Pancreas (tissue), 10 donors: ENCODE measurements at regions not wholly inside any gene's neighbourhood (a gene's known extent, or its start where the extent isn't known, plus 50 kb on each side); places are given as distances from the start of the nearest gene placed in this dataset.

ENCODE experiments used
- ATAC-seq, 4 donors: fragments of 200-7000 bp; cut with Tn5 transposase; one replicate each; pipeline versions ENCODE4 v1.8.0 to v1.9.1; 2020; ENCODE audit warnings: mild to moderate bottlenecking in 4 of 4, moderate library complexity in 4 of 4
- DNase-seq, 6 donors: peaks; one replicate each; pipeline ENCODE4 v3.0.0-alpha.2; 2020
- FAIRE-seq: peaks from 2 replicates; lab custom pipeline; 2012; peaks lifted over from hg19 to GRCh38; lab: Jason Lieb, UNC
- H3K27ac ChIP-seq, 4 donors: fragments of 200-600 bp; sonication (generic); 1 replicate in 3 of 4; 2 replicates in 1 of 4; pipeline versions ENCODE4 v1.5.0 to v1.8.0; 2020
- H3K27me3 ChIP-seq, 4 donors: fragments of 200-600 bp; one replicate each; pipeline ENCODE4 v1.8.0; 2021
- H3K36me3 ChIP-seq, 3 donors: fragments of 200-600 bp; sonication (generic) in 1 of 3; one replicate each; pipeline versions ENCODE4 v1.5.0 to v1.8.0; 2020 to 2021
- H3K4me1 ChIP-seq, 3 donors: fragments of 200-600 bp; one replicate each; pipeline ENCODE4 v1.8.0; 2021
- H3K4me3 ChIP-seq, 4 donors: fragments of 200-600 bp; sonication (generic) in 2 of 4; one replicate each; pipeline versions ENCODE4 v1.5.0 to v1.8.0; 2020 to 2021
- H3K9me3 ChIP-seq, 4 donors: fragments of 200-600 bp; one replicate each; pipeline ENCODE4 v1.8.0; 2021
- WGBS, 2 donors: extraction: QIAGEN DNeasy Blood & Tissue Kit; methylation state at CpG; one replicate each; pipeline ENCODE4 v1.1.7; 2013; 5-methylcytosine and 5-hydroxymethylcytosine counted together
- intact Hi-C, 3 donors: fragments of 100-400 bp; cut with DNase I; formaldehyde crosslinking; loops; one replicate each; pipeline versions ENCODE4 v1.11.1 to v1.14.2; 2022
- TF ChIP-seq, protein P1 (sequence below), 4 donors: fragments of 200-600 bp; sonication (generic) in 3 of 4; IDR thresholded peaks; one replicate each; pipeline versions ENCODE4 v1.5.0 to v1.8.0; 2021; ENCODE audit warnings: antibody characterized with exemption in 4 of 4
- donor health status: healthy with polysubstance abuse.
- donor health status: DM: no; HTN: no; CAD: no; lungs with moderate emphysema.
- donor health status: DM: no; HTN: no; CAD: no.
- donor health status: control.
- donor health status: control.
- donor health status: Bipolar disorder and iron deficiency.
- donor health status: DM: yes; HTN: yes; CAD: no.
- donor health status: DM: no; HTN: no; CAD: no.
- donor health status: DM: no; HTN: no; CAD: no.
- donor health status: DM: yes; HTN: yes; CAD: no.

DNA sequence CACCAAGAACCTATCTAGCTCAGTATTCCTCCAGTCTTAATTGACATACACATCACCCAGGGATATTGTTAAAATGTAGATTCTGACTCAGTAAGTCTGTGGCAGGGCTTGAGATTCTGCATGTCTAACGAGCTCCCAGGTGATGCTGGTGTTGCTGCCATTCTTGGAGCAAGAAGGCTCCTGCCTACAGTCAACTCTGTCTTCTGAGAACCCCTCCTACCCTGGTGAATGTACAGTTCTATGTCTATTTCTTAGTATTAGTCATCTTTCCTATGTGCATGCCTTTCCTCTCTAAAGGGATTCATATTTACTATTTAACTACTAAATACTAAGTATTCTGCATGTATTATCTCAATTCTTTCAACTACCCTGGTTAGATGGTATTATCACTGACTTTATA is 268.7 kb downstream of the EDEM1 start:
- intact Hi-C loops: no loop called here
- Histone ChIP-seq H3K27ac (no peak overlapping the region), H3K36me3 (no peaks in the 10 kb centered on the region), H3K4me1 (no peaks in the 10 kb centered on the region), H3K9me3 (no peaks in the 10 kb centered on the region), H3K27me3 (no peaks in the 10 kb centered on the region), H3K4me3 (no peak overlapping the region)
- WGBS, 2 donors: 54 to 56% methylated on average over 1 of the region's 1 CpG
- no peak for DNase-seq
- no peak for ATAC-seq
- TF ChIP-seq, protein P1, sequence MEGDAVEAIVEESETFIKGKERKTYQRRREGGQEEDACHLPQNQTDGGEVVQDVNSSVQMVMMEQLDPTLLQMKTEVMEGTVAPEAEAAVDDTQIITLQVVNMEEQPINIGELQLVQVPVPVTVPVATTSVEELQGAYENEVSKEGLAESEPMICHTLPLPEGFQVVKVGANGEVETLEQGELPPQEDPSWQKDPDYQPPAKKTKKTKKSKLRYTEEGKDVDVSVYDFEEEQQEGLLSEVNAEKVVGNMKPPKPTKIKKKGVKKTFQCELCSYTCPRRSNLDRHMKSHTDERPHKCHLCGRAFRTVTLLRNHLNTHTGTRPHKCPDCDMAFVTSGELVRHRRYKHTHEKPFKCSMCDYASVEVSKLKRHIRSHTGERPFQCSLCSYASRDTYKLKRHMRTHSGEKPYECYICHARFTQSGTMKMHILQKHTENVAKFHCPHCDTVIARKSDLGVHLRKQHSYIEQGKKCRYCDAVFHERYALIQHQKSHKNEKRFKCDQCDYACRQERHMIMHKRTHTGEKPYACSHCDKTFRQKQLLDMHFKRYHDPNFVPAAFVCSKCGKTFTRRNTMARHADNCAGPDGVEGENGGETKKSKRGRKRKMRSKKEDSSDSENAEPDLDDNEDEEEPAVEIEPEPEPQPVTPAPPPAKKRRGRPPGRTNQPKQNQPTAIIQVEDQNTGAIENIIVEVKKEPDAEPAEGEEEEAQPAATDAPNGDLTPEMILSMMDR (IDR thresholded peaks at IDR 0.05): no peak
- FAIRE-seq: no peak

DNA sequence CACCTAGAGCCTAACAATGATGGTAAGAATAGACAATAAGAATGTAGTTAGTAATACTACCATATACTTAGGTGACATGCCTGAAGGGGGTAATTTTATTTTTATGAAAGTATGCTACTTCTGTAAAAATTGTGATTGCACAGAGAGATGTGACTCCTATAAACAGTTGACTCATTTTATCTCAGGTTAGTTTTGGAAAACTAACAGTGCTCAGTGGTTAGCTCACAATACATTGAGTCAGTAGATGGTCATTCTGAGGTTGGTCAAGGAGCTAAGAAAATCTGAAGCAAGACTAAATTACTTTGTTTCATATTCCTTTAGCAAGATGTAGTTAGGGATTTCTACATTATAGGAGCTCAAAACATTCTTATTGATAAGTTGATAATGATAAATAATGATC is 271.0 kb downstream of the EDEM1 start:
- Histone ChIP-seq H3K36me3 (no peaks in the 10 kb centered on the region), H3K27ac (no peak overlapping the region), H3K9me3 (no peaks in the 10 kb centered on the region), H3K27me3 (no peaks in the 10 kb centered on the region), H3K4me1 (no peaks in the 10 kb centered on the region), H3K4me3 (no peak overlapping the region)
- ATAC-seq (no peak), DNase-seq (no peak), FAIRE-seq (no peak)
- intact Hi-C loops: no loop called here
- TF ChIP-seq, protein P1 (IDR thresholded peaks at IDR 0.05): no peak

GRCh38 chr3:5462086-5462485 is 274.6 kb downstream of the EDEM1 start:
- TF ChIP-seq, protein P1 (IDR thresholded peaks at IDR 0.05): no peak
- no peak for FAIRE-seq

GRCh38 chr3:5463991-5464390 is 276.5 kb downstream of the EDEM1 start:
- intact Hi-C loops: no loop called here
- peak in 2 of 4 donors; percentile 40 to 49 for ATAC-seq
- Histone ChIP-seq H3K27ac (no peak overlapping the region), H3K4me3 (no peak overlapping the region), H3K36me3 (no peaks in the 10 kb centered on the region), H3K9me3 (no peaks in the 10 kb centered on the region), H3K27me3 (no peaks in the 10 kb centered on the region), H3K4me1 (no peaks in the 10 kb centered on the region)
- TF ChIP-seq, protein P1 (IDR thresholded peaks at IDR 0.05): no peak
- FAIRE-seq: no peak
- no peak for DNase-seq
- WGBS, 2 donors: 76 to 86% methylated on average over 3 of the region's 3 CpGs

More at GRCh38 chr3:5462086-5462485, 274.6 kb downstream of the EDEM1 start:
- 5 to 10% methylated on average over 1 of the region's 1 CpG for WGBS, 2 donors
- Histone ChIP-seq H3K4me3 (no peak overlapping the region), H3K4me1 (no peaks in the 10 kb centered on the region), H3K36me3 (no peaks in the 10 kb centered on the region), H3K27me3 (no peaks in the 10 kb centered on the region), H3K9me3 (no peaks in the 10 kb centered on the region), H3K27ac (no peak overlapping the region)
- intact Hi-C loops: no loop called here
- DNase-seq (no peak), ATAC-seq (no peak)

- no peaks in the 10 kb centered on the region for H3K27me3 ChIP-seq
- DNase-seq (no peak), ATAC-seq (no peak), FAIRE-seq (no peak)
- no peaks in the 10 kb centered on the region for H3K9me3 ChIP-seq
- no peaks in the 10 kb centered on the region for H3K36me3 ChIP-seq
- intact Hi-C loops: no loop called here
- H3K27ac ChIP-seq: no peak overlapping the region
- H3K4me1 ChIP-seq: no peaks in the 10 kb centered on the region
- TF ChIP-seq, protein P1 (IDR thresholded peaks at IDR 0.05): no peak
- 72 to 87% methylated on average over 4 of the region's 4 CpGs for WGBS, 2 donors
- no peak overlapping the region for H3K4me3 ChIP-seq
These were observed 277.1 kb downstream of the EDEM1 start for GRCh38 chr3:5464649-5465048.
